NCI-H1417 treated with DMSO at 0.1 percent for 48 hours (cell line): ENCODE measurements at regions not wholly inside any gene's neighbourhood (a gene's known extent, or its start where the extent isn't known, plus 50 kb on each side); places are given as distances from the start of the nearest gene placed in this dataset.
"Not testable (repeated sequence)": the region's sequence is repeated elsewhere in the genome, so short reads cannot be mapped to it uniquely, and the experiment has no call there.

Experiments used
- DNase-seq: peaks from one replicate; lab custom pipeline; 2025; lab: John Stamatoyannopoulos, UW

- DNase-seq = no peak
Measured at GRCh38 chr10:23493711-23494110, 54.8 kb downstream of the OTUD1 start.

GRCh38 chr10:23496727-23497126 lies 57.9 kb downstream of the OTUD1 start:
- no peak for DNase-seq

- peak; percentile 68 for DNase-seq
Measured at GRCh38 chr10:23499372-23500132, 60.7 kb downstream of the OTUD1 start.

- peak; percentile 9 for DNase-seq
Measured at GRCh38 chr10:23505797-23506465, 67.1 kb downstream of the OTUD1 start.

- DNase-seq = no peak
Measured at GRCh38 chr10:23512355-23513058, 73.6 kb downstream of the OTUD1 start.

GRCh38 chr10:23513621-23514020 lies 74.7 kb downstream of the OTUD1 start:
- DNase-seq = not testable (repeated sequence)

- DNase-seq = no peak
Measured at GRCh38 chr10:23514321-23514720, 75.4 kb downstream of the OTUD1 start.

GRCh38 chr10:23516530-23516929 lies 77.7 kb downstream of the OTUD1 start:
- no peak for DNase-seq

GRCh38 chr10:23517155-23517554 lies 78.3 kb downstream of the OTUD1 start:
- DNase-seq = no peak

- DNase-seq = no peak
Measured at GRCh38 chr10:23521735-23522134, 82.9 kb downstream of the OTUD1 start.

- DNase-seq = no peak
Measured at GRCh38 chr10:23522345-23522744, 83.5 kb downstream of the OTUD1 start.

GRCh38 chr10:23523251-23523650 lies 84.4 kb downstream of the OTUD1 start:
- DNase-seq = no peak

- DNase-seq = no peak
Measured at GRCh38 chr10:23525406-23525805, 86.5 kb downstream of the OTUD1 start.

GRCh38 chr10:23528419-23528818 lies 89.5 kb downstream of the OTUD1 start:
- DNase-seq = no peak

- DNase-seq = no peak
Measured at GRCh38 chr10:23529625-23530024, 90.8 kb downstream of the OTUD1 start.

- DNase-seq = no peak
Measured at GRCh38 chr10:23530079-23530478, 91.2 kb downstream of the OTUD1 start.

- no peak for DNase-seq
Measured at GRCh38 chr10:23533212-23533611, 94.3 kb downstream of the OTUD1 start.

GRCh38 chr10:23534326-23534725 lies 95.5 kb downstream of the OTUD1 start:
- DNase-seq = no peak

GRCh38 chr10:23534761-23535160 lies 95.9 kb downstream of the OTUD1 start:
- no peak for DNase-seq

GRCh38 chr10:23535381-23535780 lies 96.5 kb downstream of the OTUD1 start:
- DNase-seq = no peak

- DNase-seq = no peak
Measured at GRCh38 chr10:23538968-23539367, 100.1 kb downstream of the OTUD1 start.

- DNase-seq = no peak
Measured at GRCh38 chr10:23540401-23541030, 101.6 kb downstream of the OTUD1 start.
